ENCODE measurements at regions not wholly inside any gene's neighbourhood (a gene's known extent, or its start where the extent isn't known, plus 50 kb on each side); places are given as distances from the start of the nearest gene placed in this dataset.

DNA sequence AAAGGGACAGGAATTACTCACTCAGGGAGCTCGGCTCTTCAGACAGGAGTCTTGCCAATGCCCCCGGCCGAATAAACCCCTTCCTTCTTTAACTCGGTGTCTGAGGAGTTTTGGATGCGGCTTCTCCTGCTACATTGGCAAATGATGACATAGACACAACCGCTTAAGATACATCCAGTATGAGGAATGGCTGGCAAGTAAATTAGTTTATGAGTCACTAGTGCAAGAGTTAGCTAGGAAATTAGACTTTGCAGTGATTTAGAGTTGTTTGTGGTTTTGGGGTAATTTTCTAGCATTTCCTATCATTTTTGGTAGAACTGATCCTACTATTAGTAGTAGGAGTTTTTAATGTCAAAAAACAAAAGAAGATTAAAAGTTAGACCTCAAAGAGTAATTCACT, 166.2 kb downstream of the SLITRK1 start:
- peaks cover 3% of the 10 kb centered on the region for H3K9me3 Mint-ChIP-seq (ENCODE audit: insufficient read depth)
- no peak overlapping the region for H3K27ac Mint-ChIP-seq
- POLR2A ChIA-PET = no interaction called here
- no peaks in the 10 kb centered on the region for H3K36me3 Mint-ChIP-seq (ENCODE audit: low read depth)
- H3K27me3 Mint-ChIP-seq (ENCODE audit: low read depth) = no peaks in the 10 kb centered on the region
- H3K4me3 Mint-ChIP-seq = no peak overlapping the region
- no peaks in the 10 kb centered on the region for H3K4me1 Mint-ChIP-seq (ENCODE audit: low read depth)
- no peak for DNase-seq
- CTCF ChIA-PET = no interaction called here
- ATAC-seq = no peak

GRCh38 chr13:83714236-83714635, 168.0 kb downstream of the SLITRK1 start:
- no peak overlapping the region for H3K4me3 Mint-ChIP-seq
- ATAC-seq (no peak), DNase-seq (no peak)
- H3K36me3 Mint-ChIP-seq (ENCODE audit: low read depth) = no peaks in the 10 kb centered on the region
- POLR2A ChIA-PET = no interaction called here
- no peaks in the 10 kb centered on the region for H3K4me1 Mint-ChIP-seq (ENCODE audit: low read depth)
- H3K9me3 Mint-ChIP-seq (ENCODE audit: insufficient read depth) = peaks cover 3% of the 10 kb centered on the region
- no peak overlapping the region for H3K27ac Mint-ChIP-seq
- H3K27me3 Mint-ChIP-seq (ENCODE audit: low read depth) = no peaks in the 10 kb centered on the region
- CTCF ChIA-PET = no interaction called here

DNA sequence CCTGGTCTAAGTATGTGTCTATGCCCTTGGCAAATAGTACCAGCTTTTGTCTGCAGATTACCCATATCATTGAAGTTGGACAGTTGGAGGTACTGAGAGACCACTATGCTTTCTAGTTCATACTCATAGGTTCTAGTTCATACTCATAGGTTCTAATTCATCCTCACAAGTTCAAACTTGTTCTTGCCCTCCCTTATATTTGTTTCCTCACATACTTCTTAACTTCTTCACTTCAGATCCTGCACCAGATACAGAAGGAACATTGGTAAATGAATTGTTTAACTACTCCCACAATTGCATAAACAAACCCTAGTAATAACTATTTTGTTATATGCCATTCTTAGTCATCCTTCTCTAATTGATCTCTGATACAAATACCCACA, 172.2 kb downstream of the SLITRK1 start:
- no peak overlapping the region for H3K27ac Mint-ChIP-seq
- H3K4me1 Mint-ChIP-seq (ENCODE audit: low read depth) = no peaks in the 10 kb centered on the region
- CTCF ChIA-PET = no interaction called here

GRCh38 chr13:83709426-83710132, 172.7 kb downstream of the SLITRK1 start:
- POLR2A ChIA-PET = no interaction called here
- Mint-ChIP-seq H3K27ac (no peak overlapping the region), H3K27me3 (ENCODE audit: low read depth) (no peaks in the 10 kb centered on the region), H3K9me3 (ENCODE audit: insufficient read depth) (peaks cover 5% of the 10 kb centered on the region), H3K4me3 (no peak overlapping the region), H3K36me3 (ENCODE audit: low read depth) (no peaks in the 10 kb centered on the region), H3K4me1 (ENCODE audit: low read depth) (no peaks in the 10 kb centered on the region)
- ATAC-seq = no peak
- CTCF ChIA-PET = no interaction called here
- no peak for DNase-seq

More for the DNA sequence above, 172.2 kb downstream of the SLITRK1 start:
- Mint-ChIP-seq H3K27me3 (ENCODE audit: low read depth) (no peaks in the 10 kb centered on the region), H3K4me3 (no peak overlapping the region), H3K36me3 (ENCODE audit: low read depth) (no peaks in the 10 kb centered on the region), H3K9me3 (ENCODE audit: insufficient read depth) (peaks cover 5% of the 10 kb centered on the region)
- ATAC-seq (no peak), DNase-seq (no peak)
- POLR2A ChIA-PET = no interaction called here

- H3K4me1 Mint-ChIP-seq (ENCODE audit: low read depth) = no peaks in the 10 kb centered on the region
- H3K27ac Mint-ChIP-seq = no peak overlapping the region
- ChIA-PET CTCF (interaction anchor here (0.6 kb wide), 1 partner anchor 882 kb away, joined by 3 read pairs; no protein-coding TSS in a partner anchor), POLR2A (no interaction called here)
- H3K9me3 Mint-ChIP-seq (ENCODE audit: insufficient read depth) = no peaks in the 10 kb centered on the region
- no peaks in the 10 kb centered on the region for H3K27me3 Mint-ChIP-seq (ENCODE audit: low read depth)
- no peaks in the 10 kb centered on the region for H3K36me3 Mint-ChIP-seq (ENCODE audit: low read depth)
- DNase-seq (no peak), ATAC-seq (no peak)
- H3K4me3 Mint-ChIP-seq = no peak overlapping the region
Measured at GRCh38 chr13:83702021-83702420, 180.3 kb downstream of the SLITRK1 start.

- Mint-ChIP-seq H3K27me3 (ENCODE audit: low read depth) (no peaks in the 10 kb centered on the region), H3K36me3 (ENCODE audit: low read depth) (no peaks in the 10 kb centered on the region), H3K9me3 (ENCODE audit: insufficient read depth) (no peaks in the 10 kb centered on the region), H3K27ac (no peak overlapping the region), H3K4me3 (no peak overlapping the region), H3K4me1 (ENCODE audit: low read depth) (no peaks in the 10 kb centered on the region)
- POLR2A ChIA-PET = no interaction called here
- ATAC-seq (no peak), DNase-seq (no peak)
- CTCF ChIA-PET = no interaction called here
Measured at GRCh38 chr13:83692800-83693199, 189.5 kb downstream of the SLITRK1 start.

DNA sequence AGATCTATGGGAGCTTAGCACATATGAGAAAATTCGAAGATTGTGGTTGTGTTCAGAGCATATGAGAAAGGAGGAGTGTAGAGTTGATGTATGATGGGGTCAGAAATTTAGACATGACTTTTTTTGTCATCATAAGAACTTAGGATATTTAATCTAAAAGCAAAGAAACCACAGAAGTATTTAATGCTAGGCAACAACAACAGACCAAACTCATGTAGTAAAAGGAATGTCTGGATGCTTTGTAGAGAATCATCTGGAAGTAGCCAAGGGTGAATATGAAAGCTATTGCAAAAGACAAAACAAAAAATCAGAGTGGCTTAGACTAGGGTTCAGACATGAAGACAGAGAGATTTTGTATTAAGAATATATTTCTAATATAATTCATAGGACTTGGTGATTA, 190.3 kb downstream of the SLITRK1 start:
- Mint-ChIP-seq H3K4me1 (ENCODE audit: low read depth) (no peaks in the 10 kb centered on the region), H3K4me3 (no peak overlapping the region), H3K27ac (no peak overlapping the region), H3K9me3 (ENCODE audit: insufficient read depth) (no peaks in the 10 kb centered on the region), H3K27me3 (ENCODE audit: low read depth) (no peaks in the 10 kb centered on the region), H3K36me3 (ENCODE audit: low read depth) (no peaks in the 10 kb centered on the region)
- ATAC-seq = no peak
- CTCF ChIA-PET = no interaction called here
- POLR2A ChIA-PET = no interaction called here
- no peak for DNase-seq

DNA sequence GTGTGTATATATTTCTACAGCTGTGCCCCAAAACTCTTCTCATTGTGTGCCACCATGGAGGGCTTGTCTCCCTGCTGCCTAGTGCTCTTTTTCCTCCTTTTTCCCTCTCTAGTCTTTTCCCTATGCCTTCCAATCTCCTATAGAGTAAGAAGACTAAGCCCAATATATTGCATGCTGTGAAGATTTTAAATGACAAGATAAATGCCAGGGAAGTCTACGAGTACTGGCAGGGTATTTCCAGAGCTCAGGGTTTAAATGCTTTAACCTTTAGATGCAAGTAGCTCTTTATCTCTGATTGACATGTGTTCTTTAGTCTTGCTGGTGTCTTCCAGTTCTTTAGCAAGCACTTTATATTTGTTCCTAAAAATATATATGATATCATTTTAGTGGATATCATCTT, 200.7 kb downstream of the SLITRK1 start:
- Mint-ChIP-seq H3K4me3 (no peak overlapping the region), H3K36me3 (ENCODE audit: low read depth) (no peaks in the 10 kb centered on the region), H3K27me3 (ENCODE audit: low read depth) (no peaks in the 10 kb centered on the region), H3K27ac (no peak overlapping the region), H3K9me3 (ENCODE audit: insufficient read depth) (no peaks in the 10 kb centered on the region), H3K4me1 (ENCODE audit: low read depth) (no peaks in the 10 kb centered on the region)
- ChIA-PET POLR2A (interaction anchor here (0.5 kb wide), 1 partner anchor 90 kb away, joined by 3 read pairs; no protein-coding TSS in a partner anchor), CTCF (no interaction called here)
- no peak for DNase-seq
- no peak for ATAC-seq

DNA sequence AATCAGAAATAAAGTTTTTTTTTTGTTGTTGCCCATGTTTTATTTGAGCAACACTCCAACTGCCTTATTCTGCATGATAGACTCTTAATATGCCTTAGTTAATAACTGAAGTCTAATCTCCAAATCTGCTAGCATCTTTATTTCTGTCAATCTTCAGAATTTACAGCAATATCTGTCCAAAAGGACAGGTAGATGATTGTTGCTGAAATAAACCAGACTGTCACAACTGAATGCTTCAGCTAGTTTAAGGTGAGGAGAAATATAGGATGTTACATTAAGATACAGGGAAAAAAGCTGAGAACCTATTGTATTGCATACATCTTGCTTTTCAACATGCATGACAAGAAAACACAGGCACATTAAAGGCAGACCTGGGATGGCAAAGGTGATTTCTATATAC, 204.3 kb downstream of the SLITRK1 start:
- ATAC-seq (no peak), DNase-seq (no peak)
- CTCF ChIA-PET = no interaction called here
- Mint-ChIP-seq H3K27ac (no peak overlapping the region), H3K36me3 (ENCODE audit: low read depth) (no peaks in the 10 kb centered on the region), H3K9me3 (ENCODE audit: insufficient read depth) (no peaks in the 10 kb centered on the region), H3K27me3 (ENCODE audit: low read depth) (no peaks in the 10 kb centered on the region), H3K4me1 (ENCODE audit: low read depth) (no peaks in the 10 kb centered on the region), H3K4me3 (no peak overlapping the region)
- POLR2A ChIA-PET = no interaction called here

GRCh38 chr13:83672612-83673011, 209.7 kb downstream of the SLITRK1 start:
- H3K4me3 Mint-ChIP-seq = no peak overlapping the region
- no peaks in the 10 kb centered on the region for H3K9me3 Mint-ChIP-seq (ENCODE audit: insufficient read depth)
- no peaks in the 10 kb centered on the region for H3K36me3 Mint-ChIP-seq (ENCODE audit: low read depth)
- POLR2A ChIA-PET = no interaction called here
- no peaks in the 10 kb centered on the region for H3K4me1 Mint-ChIP-seq (ENCODE audit: low read depth)
- DNase-seq = no peak
- no peak for ATAC-seq
- no peaks in the 10 kb centered on the region for H3K27me3 Mint-ChIP-seq (ENCODE audit: low read depth)
- CTCF ChIA-PET = no interaction called here
- H3K27ac Mint-ChIP-seq = no peak overlapping the region

DNA sequence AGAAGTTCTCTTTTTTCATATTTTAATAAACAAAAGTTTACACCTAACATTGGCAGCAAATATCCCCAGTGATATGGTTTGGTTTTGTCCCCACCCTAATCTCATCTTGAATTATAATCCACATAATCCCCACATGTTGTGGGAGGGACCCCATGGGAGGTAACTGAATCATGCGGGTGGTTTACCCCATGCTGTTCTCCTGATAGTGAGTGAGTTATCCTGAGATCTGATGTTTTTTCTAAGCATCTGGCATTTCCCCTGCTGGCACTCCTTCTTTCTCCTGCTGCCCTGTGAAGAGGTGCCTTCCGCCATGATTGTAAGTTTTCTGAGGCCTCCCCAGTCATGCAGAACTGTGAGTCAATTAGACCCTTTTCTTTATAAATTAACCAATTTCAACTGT, 214.7 kb downstream of the SLITRK1 start:
- H3K36me3 Mint-ChIP-seq (ENCODE audit: low read depth) = no peaks in the 10 kb centered on the region
- ChIA-PET POLR2A (no interaction called here), CTCF (no interaction called here)
- H3K9me3 Mint-ChIP-seq (ENCODE audit: insufficient read depth) = no peaks in the 10 kb centered on the region
- DNase-seq (no peak), ATAC-seq (no peak)
- no peaks in the 10 kb centered on the region for H3K4me1 Mint-ChIP-seq (ENCODE audit: low read depth)
- H3K27ac Mint-ChIP-seq = no peak overlapping the region
- no peaks in the 10 kb centered on the region for H3K27me3 Mint-ChIP-seq (ENCODE audit: low read depth)
- no peak overlapping the region for H3K4me3 Mint-ChIP-seq

DNA sequence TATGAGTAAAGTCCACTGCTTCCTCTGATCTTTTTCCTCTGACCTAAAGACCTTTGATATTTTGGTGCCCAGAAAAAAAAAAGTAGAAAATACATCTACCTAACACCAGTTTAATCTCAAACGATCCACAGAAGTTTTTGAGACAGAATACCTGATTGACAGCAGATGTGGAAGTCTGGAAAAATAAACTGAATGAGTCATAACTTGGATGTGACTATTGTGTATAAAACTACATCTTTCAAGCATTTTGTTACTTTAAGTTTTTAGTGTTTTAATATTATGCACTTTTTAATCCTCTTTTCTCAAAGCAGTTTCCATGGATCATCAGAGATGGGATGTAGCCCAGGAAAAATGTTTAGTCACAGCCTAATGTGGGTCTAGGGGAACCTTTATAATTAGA, 216.1 kb downstream of the SLITRK1 start:
- ATAC-seq (no peak), DNase-seq (no peak)
- ChIA-PET POLR2A (no interaction called here), CTCF (no interaction called here)
- Mint-ChIP-seq H3K4me3 (no peak overlapping the region), H3K9me3 (ENCODE audit: insufficient read depth) (no peaks in the 10 kb centered on the region), H3K27ac (no peak overlapping the region), H3K36me3 (ENCODE audit: low read depth) (no peaks in the 10 kb centered on the region), H3K4me1 (ENCODE audit: low read depth) (no peaks in the 10 kb centered on the region), H3K27me3 (ENCODE audit: low read depth) (no peaks in the 10 kb centered on the region)

- Mint-ChIP-seq H3K4me3 (no peak overlapping the region), H3K9me3 (ENCODE audit: insufficient read depth) (peaks cover 4% of the 10 kb centered on the region), H3K27ac (no peak overlapping the region), H3K27me3 (ENCODE audit: low read depth) (no peaks in the 10 kb centered on the region), H3K4me1 (ENCODE audit: low read depth) (no peaks in the 10 kb centered on the region), H3K36me3 (ENCODE audit: low read depth) (no peaks in the 10 kb centered on the region)
- DNase-seq = no peak
- ATAC-seq = no peak
- POLR2A ChIA-PET = no interaction called here
- CTCF ChIA-PET = no interaction called here
Measured at GRCh38 chr13:83657281-83657680, 225.0 kb downstream of the SLITRK1 start.
